ENCODE measurements at regions not wholly inside any gene's neighbourhood (a gene's known extent, or its start where the extent isn't known, plus 50 kb on each side); places are given as distances from the start of the nearest gene placed in this dataset.

- H3K27ac Mint-ChIP-seq: no peak overlapping the region
- no peaks in the 10 kb centered on the region for H3K27me3 Mint-ChIP-seq (ENCODE audit: low read depth, poor library complexity)
- H3K4me1 Mint-ChIP-seq: peaks cover 5% of the 10 kb centered on the region
- no peak for DNase-seq
- H3K4me3 Mint-ChIP-seq: no peak overlapping the region
- no peaks in the 10 kb centered on the region for H3K36me3 Mint-ChIP-seq (ENCODE audit: low read depth)
- TF ChIP-seq, protein P1, sequence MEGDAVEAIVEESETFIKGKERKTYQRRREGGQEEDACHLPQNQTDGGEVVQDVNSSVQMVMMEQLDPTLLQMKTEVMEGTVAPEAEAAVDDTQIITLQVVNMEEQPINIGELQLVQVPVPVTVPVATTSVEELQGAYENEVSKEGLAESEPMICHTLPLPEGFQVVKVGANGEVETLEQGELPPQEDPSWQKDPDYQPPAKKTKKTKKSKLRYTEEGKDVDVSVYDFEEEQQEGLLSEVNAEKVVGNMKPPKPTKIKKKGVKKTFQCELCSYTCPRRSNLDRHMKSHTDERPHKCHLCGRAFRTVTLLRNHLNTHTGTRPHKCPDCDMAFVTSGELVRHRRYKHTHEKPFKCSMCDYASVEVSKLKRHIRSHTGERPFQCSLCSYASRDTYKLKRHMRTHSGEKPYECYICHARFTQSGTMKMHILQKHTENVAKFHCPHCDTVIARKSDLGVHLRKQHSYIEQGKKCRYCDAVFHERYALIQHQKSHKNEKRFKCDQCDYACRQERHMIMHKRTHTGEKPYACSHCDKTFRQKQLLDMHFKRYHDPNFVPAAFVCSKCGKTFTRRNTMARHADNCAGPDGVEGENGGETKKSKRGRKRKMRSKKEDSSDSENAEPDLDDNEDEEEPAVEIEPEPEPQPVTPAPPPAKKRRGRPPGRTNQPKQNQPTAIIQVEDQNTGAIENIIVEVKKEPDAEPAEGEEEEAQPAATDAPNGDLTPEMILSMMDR (IDR thresholded peaks at IDR 0.05): no peak
- no peaks in the 10 kb centered on the region for H3K9me3 Mint-ChIP-seq
Observed at GRCh38 chr9:108515856-108516255, 339.9 kb downstream of the ACTL7B start.

- H3K27me3 Mint-ChIP-seq (ENCODE audit: low read depth, poor library complexity): no peaks in the 10 kb centered on the region
- no peaks in the 10 kb centered on the region for H3K36me3 Mint-ChIP-seq (ENCODE audit: low read depth)
- H3K4me1 Mint-ChIP-seq: no peaks in the 10 kb centered on the region
- TF ChIP-seq, protein P1 (IDR thresholded peaks at IDR 0.05): no peak
- no peak overlapping the region for H3K4me3 Mint-ChIP-seq
- no peak for DNase-seq
- peaks cover 12% of the 10 kb centered on the region for H3K9me3 Mint-ChIP-seq
- no peak overlapping the region for H3K27ac Mint-ChIP-seq
Observed at GRCh38 chr9:108512426-108513173, 343.2 kb downstream of the ACTL7B start.

- no peak overlapping the region for H3K27ac Mint-ChIP-seq
- H3K4me3 Mint-ChIP-seq: no peak overlapping the region
- no peak for DNase-seq
- H3K36me3 Mint-ChIP-seq (ENCODE audit: low read depth): no peaks in the 10 kb centered on the region
- TF ChIP-seq, protein P1 (IDR thresholded peaks at IDR 0.05): no peak
- H3K4me1 Mint-ChIP-seq: no peaks in the 10 kb centered on the region
- H3K9me3 Mint-ChIP-seq: peaks cover 13% of the 10 kb centered on the region
- no peaks in the 10 kb centered on the region for H3K27me3 Mint-ChIP-seq (ENCODE audit: low read depth, poor library complexity)
Observed at GRCh38 chr9:108511307-108511706, 344.5 kb downstream of the ACTL7B start.

DNA sequence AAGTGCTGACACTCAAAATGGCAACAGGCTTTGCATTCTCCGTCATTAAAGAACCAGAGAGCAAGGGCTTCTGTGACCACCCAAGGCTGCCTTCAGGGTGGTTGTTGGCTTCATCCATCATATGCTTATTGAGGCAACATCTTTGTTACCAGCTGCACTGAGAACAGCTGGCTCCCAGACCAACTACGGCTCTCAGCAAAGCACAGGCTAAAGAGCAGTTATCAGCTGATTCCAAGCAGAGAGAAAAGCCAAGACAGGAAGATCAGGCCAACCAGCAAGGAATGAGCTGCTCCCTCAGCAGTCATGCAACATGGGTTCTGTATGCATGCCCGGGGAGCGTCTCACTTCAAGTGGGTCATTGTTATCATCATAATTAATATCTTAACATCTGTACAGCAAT, 358.9 kb downstream of the ACTL7B start:
- Mint-ChIP-seq H3K36me3 (ENCODE audit: low read depth) (peaks cover 18% of the 10 kb centered on the region), H3K4me1 (peaks cover 7% of the 10 kb centered on the region), H3K27me3 (ENCODE audit: low read depth, poor library complexity) (peaks cover 16% of the 10 kb centered on the region), H3K27ac (no peak overlapping the region), H3K9me3 (peaks cover 56% of the 10 kb centered on the region), H3K4me3 (no peak overlapping the region)
- TF ChIP-seq, protein P1 (IDR thresholded peaks at IDR 0.05): no peak
- no peak for DNase-seq

GRCh38 chr9:108489567-108489966, 366.2 kb downstream of the ACTL7B start:
- DNase-seq: no peak
- Mint-ChIP-seq H3K4me1 (peaks cover 11% of the 10 kb centered on the region), H3K9me3 (peaks cover 10% of the 10 kb centered on the region), H3K27ac (no peak overlapping the region), H3K4me3 (no peak overlapping the region), H3K27me3 (ENCODE audit: low read depth, poor library complexity) (peaks cover 8% of the 10 kb centered on the region), H3K36me3 (ENCODE audit: low read depth) (no peaks in the 10 kb centered on the region)
- TF ChIP-seq, protein P1 (IDR thresholded peaks at IDR 0.05): no peak

- H3K4me3 Mint-ChIP-seq: no peak overlapping the region
- H3K27ac Mint-ChIP-seq: no peak overlapping the region
- DNase-seq: no peak
- H3K4me1 Mint-ChIP-seq: peaks cover 11% of the 10 kb centered on the region
- H3K9me3 Mint-ChIP-seq: peaks cover 10% of the 10 kb centered on the region
- no peaks in the 10 kb centered on the region for H3K36me3 Mint-ChIP-seq (ENCODE audit: low read depth)
- TF ChIP-seq, protein P1 (IDR thresholded peaks at IDR 0.05): no peak
- H3K27me3 Mint-ChIP-seq (ENCODE audit: low read depth, poor library complexity): peaks cover 4% of the 10 kb centered on the region
Observed at GRCh38 chr9:108486831-108487230, 369.0 kb downstream of the ACTL7B start.

Measured in nephron progenitor cell (in vitro differentiated cells).